GM13977 (cell line): ENCODE measurements at regions not wholly inside any gene's neighbourhood (a gene's known extent, or its start where the extent isn't known, plus 50 kb on each side); places are given as distances from the start of the nearest gene placed in this dataset.

Source experiments
- DNase-seq: peaks from one replicate; pipeline ENCODE4 v3.0.0; 2012; ENCODE audit warnings: low spot score
- CTCF ChIP-seq: IDR thresholded peaks from 2 replicates; pipeline ENCODE4 v1.5.1; 2012; ENCODE audit warnings: mild to moderate bottlenecking, control low read depth; ENCODE audit not compliant: insufficient read depth; ENCODE audit errors: extremely low read depth, missing control alignments
- in situ Hi-C: fragments of 300-500 bp; cut with MboI; formaldehyde crosslinking; loops from one replicate; pipeline ENCODE4 v1.12.0; 2022; ENCODE audit warnings: low sequenced_read_pairs, low pct_unique_long_range_greater_than_20kb, mixed read lengths, inconsistent platforms; ENCODE audit not compliant: unreplicated experiment

- DNase-seq = no peak
- in situ Hi-C loops = no loop called here
- no peak for TF ChIP-seq CTCF
Observed at GRCh38 chr14:86257973-86258372, 728.0 kb downstream of the FLRT2 start.

- DNase-seq = no peak
- in situ Hi-C loops = no loop called here
- no peak for TF ChIP-seq CTCF
Observed at GRCh38 chr14:86243158-86243557, 713.2 kb downstream of the FLRT2 start.

DNA sequence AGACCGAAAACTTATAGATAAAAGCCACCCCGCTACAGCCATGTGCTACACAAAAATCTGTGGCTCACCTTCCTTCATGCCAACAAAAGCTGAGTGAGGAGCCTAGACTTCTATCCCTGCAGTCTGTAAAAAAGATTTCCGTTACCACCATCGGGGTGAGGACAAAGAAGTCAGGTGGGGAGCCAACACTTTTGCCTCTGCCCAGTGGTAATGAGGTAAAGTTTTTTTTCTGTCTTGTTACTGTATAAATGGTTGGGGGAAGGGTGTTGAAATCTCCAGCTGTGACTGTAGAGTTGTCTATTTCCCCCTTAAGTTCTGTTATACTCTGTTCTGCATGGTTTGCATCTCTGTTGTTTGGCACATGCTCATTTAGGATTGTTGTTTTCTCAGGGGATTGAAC is 707.8 kb downstream of the FLRT2 start:
- in situ Hi-C loops = no loop called here
- no peak for DNase-seq
- no peak for TF ChIP-seq CTCF

GRCh38 chr14:86221755-86222154 is 691.8 kb downstream of the FLRT2 start:
- DNase-seq = no peak
- in situ Hi-C loops = no loop called here
- no peak for TF ChIP-seq CTCF

GRCh38 chr14:86221000-86221399 is 691.1 kb downstream of the FLRT2 start:
- no peak for TF ChIP-seq CTCF
- in situ Hi-C loops = no loop called here
- DNase-seq = no peak

DNA sequence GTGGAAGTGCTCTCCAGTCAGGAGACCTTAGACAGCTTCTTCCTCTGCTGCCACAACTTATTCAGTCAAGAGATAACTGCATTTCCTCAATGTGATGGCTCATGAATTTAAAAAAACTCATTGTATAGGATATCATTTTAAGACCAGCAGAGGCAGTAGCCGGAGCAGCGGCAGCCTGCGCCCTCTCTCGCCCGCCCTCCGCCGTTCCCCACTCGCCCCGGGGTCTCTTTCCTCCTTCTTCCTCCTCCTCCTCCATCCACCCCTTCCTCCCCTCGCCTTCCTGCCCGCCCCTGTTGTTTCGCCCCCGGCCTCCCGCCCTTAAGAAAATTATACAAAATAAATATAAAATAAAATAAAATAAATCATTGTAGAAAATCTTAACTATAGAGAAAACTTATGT is 687.6 kb downstream of the FLRT2 start:
- DNase-seq = no peak
- TF ChIP-seq CTCF = no peak
- in situ Hi-C loops = no loop called here

- no peak for TF ChIP-seq CTCF
- DNase-seq = no peak
- in situ Hi-C loops = no loop called here
Observed at GRCh38 chr14:86203843-86204242, 673.9 kb downstream of the FLRT2 start.
